Activated naive CD8-positive, alpha-beta T cell treated with anti-CD3 and anti-CD28 coated beads, Interleukin-2, amount 50 U/mL, for 16 hours (primary cell): ENCODE measurements at regions not wholly inside any gene's neighbourhood (a gene's known extent, or its start where the extent isn't known, plus 50 kb on each side); places are given as distances from the start of the nearest gene placed in this dataset.
"Not testable (repeated sequence)": the region's sequence is repeated elsewhere in the genome, so short reads cannot be mapped to it uniquely, and the experiment has no call there.

Source experiments
- DNase-seq: peaks from one replicate; pipeline ENCODE4 v3.0.0-alpha.2; 2020; ENCODE audit warnings: low read depth, low spot score

GRCh38 chr6:19530188-19530587 is 307.0 kb upstream of the ID4 start:
- no peak for DNase-seq

GRCh38 chr6:19535351-19535750 is 301.8 kb upstream of the ID4 start:
- DNase-seq, result no peak

DNA sequence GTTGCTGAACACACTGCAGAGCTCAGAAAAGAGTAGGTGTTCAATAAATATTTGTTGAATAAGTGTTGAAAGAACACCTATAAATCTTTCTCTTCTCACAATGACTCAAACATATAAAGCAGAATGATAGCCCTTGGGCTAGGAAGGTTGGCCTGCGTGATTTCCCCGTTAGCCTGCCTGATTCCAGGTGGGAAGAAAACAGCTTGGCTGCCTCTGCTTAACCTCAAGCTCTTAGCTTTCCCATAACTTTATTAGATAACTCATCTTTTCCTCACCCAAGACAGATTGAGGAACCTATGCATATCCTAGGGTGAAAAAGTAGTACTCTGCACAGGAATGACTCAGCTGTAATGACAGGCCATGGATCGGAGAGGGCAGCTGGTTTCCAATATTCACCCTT is 300.3 kb upstream of the ID4 start:
- DNase-seq, result no peak

DNA sequence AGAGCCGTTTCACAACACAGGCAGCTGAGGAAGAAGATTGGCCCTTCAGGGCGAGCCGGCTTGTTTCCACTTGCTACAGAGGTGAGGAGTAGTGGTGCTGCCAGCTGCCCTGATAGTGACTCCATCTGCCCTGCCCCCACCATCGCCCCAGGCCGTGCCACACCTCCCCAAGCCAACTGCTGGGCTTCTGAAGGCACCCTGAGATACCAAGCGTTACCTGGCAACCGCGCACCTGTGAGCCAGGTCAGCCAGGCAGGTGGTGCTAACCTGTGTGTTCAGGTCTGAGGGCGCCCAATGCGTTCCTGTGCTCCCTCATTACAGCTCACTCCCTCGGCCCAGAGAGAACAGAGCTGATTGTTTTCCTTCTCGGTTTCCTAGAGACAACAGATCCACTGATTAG is 299.1 kb upstream of the ID4 start:
- no peak for DNase-seq

DNA sequence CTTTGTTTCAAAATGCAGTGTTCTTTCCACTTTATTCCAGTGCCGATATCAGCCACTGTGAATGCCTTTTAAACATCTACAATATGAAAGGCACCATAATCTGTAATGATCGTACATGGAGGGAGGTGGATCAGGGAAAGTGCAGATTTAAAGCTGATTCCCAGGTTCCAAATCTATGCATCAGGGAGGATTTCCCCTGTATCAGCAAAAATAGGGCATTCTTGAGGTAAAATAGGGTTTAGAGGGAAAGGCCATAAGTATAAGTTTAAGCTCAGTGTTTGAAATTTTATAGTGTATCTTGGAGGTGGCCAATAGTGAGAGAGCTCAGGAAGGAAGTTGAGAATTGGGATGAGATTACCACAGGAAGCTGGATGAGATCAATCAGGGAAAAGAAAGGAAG is 289.7 kb upstream of the ID4 start:
- DNase-seq, result no peak

- no peak for DNase-seq
Observed at GRCh38 chr6:19549109-19549508, 288.1 kb upstream of the ID4 start.

- DNase-seq, result no peak
Observed at GRCh38 chr6:19550380-19550779, 286.8 kb upstream of the ID4 start.

DNA sequence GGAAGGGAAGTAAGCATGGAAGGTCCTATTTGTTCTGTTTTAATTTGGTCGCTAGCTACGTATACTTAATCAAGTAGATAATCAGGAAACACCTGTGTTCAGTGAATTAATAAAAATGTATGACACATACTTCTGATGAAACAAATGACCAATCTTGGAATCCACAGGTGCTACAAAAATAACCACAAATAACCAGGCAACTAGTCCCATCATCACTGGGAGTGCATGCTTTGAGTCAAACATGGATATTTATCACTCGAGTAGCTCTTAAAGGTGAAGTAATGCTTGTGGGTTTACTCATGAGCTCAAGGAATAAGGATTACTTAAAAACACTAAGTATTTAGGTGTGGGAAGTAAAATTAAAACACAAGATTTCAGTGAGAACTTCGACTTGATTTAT is 285.6 kb upstream of the ID4 start:
- DNase-seq, result no peak

DNA sequence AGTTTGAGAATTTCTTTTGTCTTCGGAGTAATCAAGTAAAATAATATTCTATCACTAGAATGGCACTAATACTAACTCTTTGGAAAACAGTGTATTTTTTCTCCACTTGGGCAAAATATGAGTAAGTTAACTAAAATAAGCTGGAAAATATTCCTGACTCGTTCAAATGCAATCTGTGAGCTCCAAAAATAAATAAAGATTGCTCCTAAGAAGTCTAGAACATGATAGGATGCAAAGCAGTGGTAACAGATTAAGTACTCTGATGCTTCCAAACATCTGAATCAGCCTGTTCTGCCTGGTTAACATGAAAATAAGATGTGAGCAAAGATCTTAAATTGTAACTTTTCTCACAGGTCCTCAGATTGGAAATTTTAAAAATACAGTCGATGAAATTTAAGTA is 285.1 kb upstream of the ID4 start:
- no peak for DNase-seq

DNA sequence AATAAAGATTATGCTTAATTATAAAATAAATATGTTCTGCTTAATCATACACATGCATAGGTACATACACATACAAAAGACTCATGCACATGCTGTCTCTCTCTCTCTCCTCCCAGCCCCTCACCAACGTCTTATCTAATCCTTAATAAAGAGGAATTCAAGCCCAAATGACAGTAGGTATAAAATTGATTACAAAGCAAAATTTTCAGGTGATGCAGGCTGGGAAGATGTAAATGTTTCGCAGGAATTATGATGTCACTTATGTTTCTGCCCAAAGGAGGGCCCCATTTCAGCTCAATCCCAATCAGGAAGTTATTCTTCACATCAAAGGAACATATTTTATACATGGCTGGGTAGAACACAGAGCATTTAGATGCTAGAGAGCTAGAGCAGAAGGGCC is 284.6 kb upstream of the ID4 start:
- no peak for DNase-seq

DNA sequence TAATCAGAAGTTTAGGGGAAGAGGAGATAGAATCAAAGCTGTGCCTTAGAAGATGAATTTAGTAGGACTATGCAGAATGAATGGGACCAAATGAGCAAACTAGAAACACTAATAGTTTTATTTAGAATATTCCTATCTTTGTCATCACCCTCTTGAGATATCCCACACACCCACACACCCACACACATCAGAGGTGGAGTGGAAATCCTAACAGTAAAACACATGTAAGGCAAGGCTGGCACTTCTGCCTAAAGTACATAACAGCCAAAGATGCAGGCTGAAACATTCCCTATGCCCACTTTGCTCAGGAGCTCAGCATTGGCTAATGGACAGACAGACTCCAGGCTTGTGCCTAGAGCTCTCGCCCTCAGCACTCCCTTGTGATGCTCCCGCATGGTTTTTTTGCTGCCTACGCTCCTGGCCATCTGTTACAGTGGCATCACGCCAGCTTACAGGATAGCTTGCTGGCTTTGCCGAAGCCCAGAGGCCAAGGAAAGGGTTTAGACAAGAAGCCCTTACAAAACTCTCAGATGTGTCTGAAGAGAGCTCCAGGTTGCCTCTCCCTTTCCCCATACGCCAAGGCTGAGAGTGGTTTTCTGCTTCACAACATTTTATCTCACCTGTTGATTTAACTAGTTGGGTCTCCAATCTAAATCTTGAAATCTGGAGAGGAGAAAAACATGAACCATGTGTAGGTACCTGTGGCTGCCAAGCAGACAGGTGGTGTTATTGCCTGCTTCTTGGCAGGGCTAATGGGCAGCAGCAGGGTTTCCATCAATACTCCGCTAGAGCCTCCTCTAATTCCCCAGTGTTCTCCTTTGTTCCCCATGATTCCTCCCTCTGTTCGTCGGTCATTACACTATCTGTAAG is 282.6 kb upstream of the ID4 start:
- no peak for DNase-seq

DNA sequence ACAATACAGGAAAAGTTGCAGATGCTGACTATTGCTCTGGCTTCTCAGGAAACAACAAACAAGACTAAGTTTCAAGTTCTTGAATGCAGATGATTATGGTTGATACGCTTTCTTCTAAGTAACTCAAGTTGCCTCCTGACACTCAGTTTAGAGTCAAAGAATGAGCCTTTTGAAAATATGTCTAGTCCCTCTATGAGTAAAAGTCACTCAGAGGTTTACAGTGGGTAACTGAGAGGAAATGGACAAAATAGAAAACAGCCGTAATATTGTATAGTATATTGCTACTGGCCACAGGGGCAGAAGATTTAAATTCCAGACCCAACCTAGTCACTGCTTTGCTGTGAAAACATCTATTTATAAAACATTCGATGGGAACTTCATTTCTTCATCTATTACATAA is 280.0 kb upstream of the ID4 start:
- no peak for DNase-seq

DNA sequence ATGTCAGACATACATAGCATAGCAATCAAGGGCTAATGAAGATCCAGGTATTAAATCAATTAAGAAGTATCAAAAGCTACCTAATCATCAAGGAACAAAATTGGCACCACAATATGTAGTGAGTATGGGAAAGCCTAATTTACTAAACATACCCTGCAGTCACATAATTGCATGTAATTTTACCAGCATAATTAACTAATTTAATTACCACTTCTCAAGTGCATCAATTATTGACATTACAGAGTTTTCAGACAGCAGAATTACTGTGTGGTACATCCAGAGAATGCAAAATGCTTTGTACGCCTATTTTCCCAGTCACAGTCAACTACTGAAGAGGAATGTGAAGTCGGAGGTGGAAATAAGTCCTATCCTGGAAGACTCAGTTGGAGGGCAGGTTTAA is 279.0 kb upstream of the ID4 start:
- no peak for DNase-seq

DNA sequence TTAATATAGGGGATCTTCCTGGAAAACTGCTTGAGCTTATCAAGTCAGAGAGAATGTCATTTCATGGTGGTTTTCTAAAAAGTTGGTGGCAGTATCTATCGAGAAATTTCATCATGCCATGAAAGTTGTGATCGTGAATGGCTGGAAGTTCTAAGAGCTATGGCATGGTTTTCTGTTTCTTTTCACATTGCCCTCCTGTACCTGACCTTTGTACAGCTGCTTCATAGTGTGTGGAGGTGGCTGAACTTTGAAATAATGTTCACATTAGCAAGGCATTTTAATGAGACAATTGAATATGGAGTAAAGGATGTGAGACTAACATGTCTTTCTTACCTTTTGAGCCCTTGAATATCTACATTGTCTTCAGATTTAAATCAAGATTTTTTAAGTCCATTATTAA is 278.2 kb upstream of the ID4 start:
- no peak for DNase-seq

DNA sequence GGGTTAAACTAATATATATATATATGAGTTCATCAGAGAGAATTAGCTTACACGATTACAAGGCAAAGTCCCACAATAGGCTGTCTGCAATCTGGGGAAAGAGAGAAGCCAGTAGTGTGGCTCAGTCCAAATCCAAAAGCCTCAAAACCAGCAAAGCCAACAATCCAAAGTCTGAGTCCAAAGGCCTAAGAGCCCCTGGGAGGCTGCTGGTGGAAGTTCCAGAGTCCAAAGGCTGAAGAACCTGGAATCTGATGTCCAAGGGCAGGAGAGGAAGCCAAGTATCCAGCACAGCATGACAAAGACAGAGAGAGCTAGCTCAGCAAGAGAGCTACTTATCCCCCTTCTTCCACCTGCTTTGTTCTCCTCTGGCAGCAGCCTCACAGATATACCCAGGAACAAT is 274.7 kb upstream of the ID4 start:
- no peak for DNase-seq

DNA sequence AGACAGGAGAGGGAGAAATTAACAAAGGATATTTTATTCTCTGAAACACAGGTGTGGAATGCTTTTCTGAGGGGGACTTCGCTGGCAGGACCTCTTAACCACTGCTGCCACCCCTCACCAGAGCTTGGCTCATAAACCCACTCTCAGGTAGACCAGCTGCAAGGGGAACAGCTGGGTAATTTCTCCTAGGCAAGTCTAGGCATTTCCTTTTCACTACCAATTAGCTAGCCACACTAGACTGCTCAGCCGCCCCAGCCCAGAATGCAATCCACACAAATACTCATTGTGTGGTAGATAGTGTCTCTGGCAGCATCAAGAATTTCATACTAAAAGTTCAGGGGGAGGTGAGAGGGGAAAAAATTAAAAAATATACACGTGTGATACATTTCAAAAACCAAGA is 267.6 kb upstream of the ID4 start:
- no peak for DNase-seq

GRCh38 chr6:19571176-19571575 is 266.0 kb upstream of the ID4 start:
- no peak for DNase-seq

DNA sequence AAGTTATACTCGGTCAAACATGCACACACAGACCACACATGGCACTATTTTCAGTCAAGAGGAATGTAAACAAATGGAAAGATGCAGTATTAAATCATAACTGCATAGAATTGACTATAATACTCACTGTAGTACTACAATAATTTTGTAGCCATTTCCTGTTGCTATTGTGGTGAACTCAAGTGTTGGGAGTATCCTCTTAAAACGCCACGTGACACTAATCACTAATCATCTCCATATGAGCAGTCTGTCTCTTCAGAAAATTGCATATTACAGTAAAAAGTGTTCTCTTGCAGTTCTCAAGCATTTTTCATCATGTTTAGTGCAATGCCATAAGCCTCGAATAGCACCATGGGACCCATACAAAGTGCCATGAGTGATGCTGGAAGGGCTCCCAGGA is 258.7 kb upstream of the ID4 start:
- DNase-seq, result no peak

GRCh38 chr6:19584207-19584606 is 253.0 kb upstream of the ID4 start:
- not testable (repeated sequence) for DNase-seq

- DNase-seq, result no peak
Observed at GRCh38 chr6:19587238-19587942, 249.8 kb upstream of the ID4 start.

DNA sequence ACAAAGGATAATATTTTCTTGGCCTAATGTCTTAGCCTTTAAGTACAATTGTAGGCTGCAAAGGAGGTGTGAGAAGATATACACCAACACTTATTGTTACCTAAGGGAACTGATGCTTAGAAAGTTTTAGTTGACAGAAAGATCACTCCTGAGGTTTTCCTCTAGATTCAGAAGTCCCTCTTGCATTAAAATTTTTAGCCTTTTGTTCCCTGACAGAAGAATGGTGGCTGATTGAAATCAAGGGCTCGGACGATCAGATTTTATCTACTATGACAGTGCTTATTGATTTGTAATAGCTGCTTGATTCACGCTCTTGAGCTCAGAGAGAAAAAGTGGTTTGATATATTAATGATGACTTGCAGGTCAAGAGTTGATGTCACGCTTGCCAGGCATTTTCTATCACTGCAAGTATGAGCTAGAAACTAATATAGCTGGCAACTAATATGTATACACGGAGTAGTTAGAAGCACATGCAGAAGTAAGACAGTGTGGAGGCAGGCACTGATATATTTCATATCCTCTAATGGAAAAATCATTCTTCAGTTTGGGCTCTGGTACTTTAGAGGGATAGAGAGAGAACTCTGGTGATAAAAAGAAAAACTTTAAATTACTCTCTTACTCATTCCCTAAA is 246.6 kb upstream of the ID4 start:
- DNase-seq, result no peak

DNA sequence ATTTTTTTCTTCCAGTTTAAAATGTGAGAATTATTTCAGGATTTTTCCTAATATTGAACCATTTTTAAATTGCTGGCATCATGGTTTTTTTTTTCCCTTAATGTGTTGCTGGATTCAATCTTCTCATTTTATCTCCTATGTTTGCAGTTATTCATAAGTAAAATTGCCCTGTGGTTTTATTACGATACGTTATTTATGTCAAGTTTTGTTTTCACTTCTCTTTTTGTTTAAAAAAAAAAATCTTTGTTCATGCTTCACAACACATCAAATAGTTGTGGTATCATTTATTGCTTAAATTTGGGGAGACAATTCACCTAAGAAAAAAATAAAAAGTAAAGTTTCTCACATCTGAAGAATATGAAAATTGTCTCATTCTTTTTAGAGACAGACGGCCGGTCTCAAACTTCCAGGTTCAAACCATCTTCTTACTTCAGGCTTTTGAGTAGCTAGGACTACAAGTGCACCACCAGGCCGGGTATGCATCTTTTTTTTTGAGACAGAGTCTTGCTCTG is 239.3 kb upstream of the ID4 start:
- no peak for DNase-seq
